Parathyroid adenoma (tissue), 2 donors: ENCODE measurements at regions not wholly inside any gene's neighbourhood (a gene's known extent, or its start where the extent isn't known, plus 50 kb on each side); places are given as distances from the start of the nearest gene placed in this dataset.

Experiments used
- H2AFZ ChIP-seq: fragments of 300-600 bp; sonication (generic); one replicate; pipeline ENCODE4 v1.7.0; 2017; ENCODE audit warnings: antibody characterized with exemption, mild to moderate bottlenecking
- H3K27ac ChIP-seq: fragments of 300-600 bp; sonication (generic); one replicate; pipeline ENCODE4 v1.7.0; 2017
- H3K27me3 ChIP-seq: fragments of 300-600 bp; sonication (generic); one replicate; pipeline ENCODE4 v1.7.0; 2017; ENCODE audit warnings: low read length; ENCODE audit not compliant: control insufficient read depth, insufficient read depth
- H3K36me3 ChIP-seq: fragments of 300-600 bp; sonication (generic); one replicate; pipeline ENCODE4 v1.7.0; 2017; ENCODE audit warnings: low read length; ENCODE audit not compliant: control insufficient read depth, insufficient read depth
- H3K4me1 ChIP-seq: fragments of 300-600 bp; sonication (generic); one replicate; pipeline ENCODE4 v1.7.0; 2017; ENCODE audit warnings: control low read depth
- H3K4me2 ChIP-seq: fragments of 300-600 bp; sonication (generic); one replicate; pipeline ENCODE4 v1.7.0; 2017; ENCODE audit warnings: low read length
- H3K4me3 ChIP-seq: fragments of 300-600 bp; sonication (generic); one replicate; pipeline ENCODE4 v1.7.0; 2017; ENCODE audit warnings: low read depth, low read length
- H3K79me2 ChIP-seq: fragments of 300-600 bp; sonication (generic); one replicate; pipeline ENCODE4 v1.7.0; 2017; ENCODE audit warnings: control low read depth
- H3K9ac ChIP-seq: fragments of 300-600 bp; sonication (generic); one replicate; pipeline ENCODE4 v1.7.0; 2017; ENCODE audit warnings: mild to moderate bottlenecking
- H3K9me3 ChIP-seq: fragments of 300-600 bp; sonication (generic); one replicate; pipeline ENCODE4 v1.7.0; 2017; ENCODE audit warnings: low read length; ENCODE audit not compliant: control insufficient read depth
- CTCF ChIP-seq: fragments of 300-600 bp; sonication (generic); IDR thresholded peaks from one replicate; pipeline ENCODE4 v1.7.0; 2017; ENCODE audit warnings: antibody characterized with exemption, mild to moderate bottlenecking
- donor health status: primary hyperparathyroidism.

GRCh38 chr20:4067600-4068261 lies 52.4 kb upstream of the RNF24 start:
- Histone ChIP-seq H2AFZ (no peak overlapping the region), H3K9me3 (no peaks in the 10 kb centered on the region), H3K4me2 (no peak overlapping the region), H3K9ac (no peak overlapping the region), H3K27me3 (no peaks in the 10 kb centered on the region), H3K4me1 (no peaks in the 10 kb centered on the region), H3K79me2 (no peaks in the 10 kb centered on the region), H3K36me3 (no peaks in the 10 kb centered on the region), H3K4me3 (no peak overlapping the region), H3K27ac (no peak overlapping the region)
- no peak for TF ChIP-seq CTCF

GRCh38 chr20:4066551-4066950 lies 51.2 kb upstream of the RNF24 start:
- no peak overlapping the region for H3K4me3 ChIP-seq
- no peaks in the 10 kb centered on the region for H3K27me3 ChIP-seq
- no peak overlapping the region for H3K27ac ChIP-seq
- H3K79me2 ChIP-seq, result no peaks in the 10 kb centered on the region
- H3K4me1 ChIP-seq, result no peaks in the 10 kb centered on the region
- H2AFZ ChIP-seq, result no peak overlapping the region
- no peak for TF ChIP-seq CTCF
- no peaks in the 10 kb centered on the region for H3K9me3 ChIP-seq
- no peak overlapping the region for H3K9ac ChIP-seq
- no peaks in the 10 kb centered on the region for H3K36me3 ChIP-seq
- H3K4me2 ChIP-seq, result no peak overlapping the region

- no peak for TF ChIP-seq CTCF
- Histone ChIP-seq H3K4me1 (no peaks in the 10 kb centered on the region), H3K9ac (no peak overlapping the region), H3K79me2 (no peaks in the 10 kb centered on the region), H3K27me3 (no peaks in the 10 kb centered on the region), H3K4me2 (no peak overlapping the region), H3K27ac (no peak overlapping the region), H3K36me3 (no peaks in the 10 kb centered on the region), H3K4me3 (no peak overlapping the region), H3K9me3 (no peaks in the 10 kb centered on the region), H2AFZ (no peak overlapping the region)
Observed at GRCh38 chr20:4065391-4065844, 50.1 kb upstream of the RNF24 start.
